ENCODE measurements at regions not wholly inside any gene's neighbourhood (a gene's known extent, or its start where the extent isn't known, plus 50 kb on each side); places are given as distances from the start of the nearest gene placed in this dataset.

GRCh38 chr10:10017716-10018115, 1000.0 kb upstream of the CELF2 start:
- Histone ChIP-seq H3K9ac (ENCODE audit: low read length) (no peak overlapping the region), H3K9me3 (ENCODE audit: control insufficient read depth, low read length) (peaks cover 6% of the 10 kb centered on the region), H3K36me3 (ENCODE audit: control insufficient read depth, insufficient read depth, low read length, severe bottlenecking) (no peaks in the 10 kb centered on the region), H3K4me3 (ENCODE audit: low read length) (no peak overlapping the region), H3K27me3 (replicated peaks; ENCODE audit: control insufficient read depth, insufficient read depth, low read length) (no peaks in the 10 kb centered on the region), H3K4me1 (ENCODE audit: control insufficient read depth, insufficient read depth, low read length) (no peaks in the 10 kb centered on the region)
- no peak for DNase-seq (ENCODE audit: low read depth)

GRCh38 chr10:10020945-10021344, 996.7 kb upstream of the CELF2 start:
- H3K9me3 ChIP-seq (ENCODE audit: control insufficient read depth, low read length) = peaks cover 6% of the 10 kb centered on the region
- no peaks in the 10 kb centered on the region for H3K36me3 ChIP-seq (ENCODE audit: control insufficient read depth, insufficient read depth, low read length, severe bottlenecking)
- no peaks in the 10 kb centered on the region for H3K27me3 ChIP-seq (replicated peaks; ENCODE audit: control insufficient read depth, insufficient read depth, low read length)
- no peak overlapping the region for H3K4me3 ChIP-seq (ENCODE audit: low read length)
- H3K9ac ChIP-seq (ENCODE audit: low read length) = no peak overlapping the region
- DNase-seq (ENCODE audit: low read depth) = no peak
- no peaks in the 10 kb centered on the region for H3K4me1 ChIP-seq (ENCODE audit: control insufficient read depth, insufficient read depth, low read length)

- no peaks in the 10 kb centered on the region for H3K36me3 ChIP-seq (ENCODE audit: control insufficient read depth, insufficient read depth, low read length, severe bottlenecking)
- no peak for DNase-seq (ENCODE audit: low read depth)
- H3K4me3 ChIP-seq (ENCODE audit: low read length) = no peak overlapping the region
- no peaks in the 10 kb centered on the region for H3K4me1 ChIP-seq (ENCODE audit: control insufficient read depth, insufficient read depth, low read length)
- H3K27me3 ChIP-seq (replicated peaks; ENCODE audit: control insufficient read depth, insufficient read depth, low read length) = no peaks in the 10 kb centered on the region
- H3K9ac ChIP-seq (ENCODE audit: low read length) = no peak overlapping the region
- no peaks in the 10 kb centered on the region for H3K9me3 ChIP-seq (ENCODE audit: control insufficient read depth, low read length)
These were observed 984.7 kb upstream of the CELF2 start for GRCh38 chr10:10032991-10033390.

GRCh38 chr10:10038348-10038747, 979.3 kb upstream of the CELF2 start:
- Histone ChIP-seq H3K9ac (ENCODE audit: low read length) (no peak overlapping the region), H3K36me3 (ENCODE audit: control insufficient read depth, insufficient read depth, low read length, severe bottlenecking) (no peaks in the 10 kb centered on the region), H3K9me3 (ENCODE audit: control insufficient read depth, low read length) (no peaks in the 10 kb centered on the region), H3K4me3 (ENCODE audit: low read length) (no peak overlapping the region), H3K4me1 (ENCODE audit: control insufficient read depth, insufficient read depth, low read length) (no peaks in the 10 kb centered on the region), H3K27me3 (replicated peaks; ENCODE audit: control insufficient read depth, insufficient read depth, low read length) (no peaks in the 10 kb centered on the region)
- DNase-seq (ENCODE audit: low read depth) = no peak

GRCh38 chr10:10039595-10039994, 978.1 kb upstream of the CELF2 start:
- no peak overlapping the region for H3K9ac ChIP-seq (ENCODE audit: low read length)
- no peaks in the 10 kb centered on the region for H3K27me3 ChIP-seq (replicated peaks; ENCODE audit: control insufficient read depth, insufficient read depth, low read length)
- no peak overlapping the region for H3K4me3 ChIP-seq (ENCODE audit: low read length)
- H3K4me1 ChIP-seq (ENCODE audit: control insufficient read depth, insufficient read depth, low read length) = no peaks in the 10 kb centered on the region
- H3K36me3 ChIP-seq (ENCODE audit: control insufficient read depth, insufficient read depth, low read length, severe bottlenecking) = no peaks in the 10 kb centered on the region
- no peaks in the 10 kb centered on the region for H3K9me3 ChIP-seq (ENCODE audit: control insufficient read depth, low read length)
- no peak for DNase-seq (ENCODE audit: low read depth)

GRCh38 chr10:10043083-10043482, 974.6 kb upstream of the CELF2 start:
- H3K27me3 ChIP-seq (replicated peaks; ENCODE audit: control insufficient read depth, insufficient read depth, low read length) = no peaks in the 10 kb centered on the region
- H3K9ac ChIP-seq (ENCODE audit: low read length) = no peak overlapping the region
- no peak for DNase-seq (ENCODE audit: low read depth)
- H3K4me3 ChIP-seq (ENCODE audit: low read length) = no peak overlapping the region
- no peaks in the 10 kb centered on the region for H3K9me3 ChIP-seq (ENCODE audit: control insufficient read depth, low read length)
- H3K4me1 ChIP-seq (ENCODE audit: control insufficient read depth, insufficient read depth, low read length) = no peaks in the 10 kb centered on the region
- no peaks in the 10 kb centered on the region for H3K36me3 ChIP-seq (ENCODE audit: control insufficient read depth, insufficient read depth, low read length, severe bottlenecking)

GRCh38 chr10:10044922-10045764, 972.5 kb upstream of the CELF2 start:
- no peak overlapping the region for H3K9ac ChIP-seq (ENCODE audit: low read length)

GRCh38 chr10:10045765-10046028, 972.0 kb upstream of the CELF2 start:
- H3K36me3 ChIP-seq (ENCODE audit: control insufficient read depth, insufficient read depth, low read length, severe bottlenecking) = no peaks in the 10 kb centered on the region
- no peak overlapping the region for H3K9ac ChIP-seq (ENCODE audit: low read length)
- no peak for DNase-seq (ENCODE audit: low read depth)
- no peak overlapping the region for H3K4me3 ChIP-seq (ENCODE audit: low read length)
- H3K27me3 ChIP-seq (replicated peaks; ENCODE audit: control insufficient read depth, insufficient read depth, low read length) = no peaks in the 10 kb centered on the region
- H3K4me1 ChIP-seq (ENCODE audit: control insufficient read depth, insufficient read depth, low read length) = no peaks in the 10 kb centered on the region
- H3K9me3 ChIP-seq (ENCODE audit: control insufficient read depth, low read length) = no peaks in the 10 kb centered on the region

More at GRCh38 chr10:10044922-10045764, 972.5 kb upstream of the CELF2 start:
- H3K4me3 ChIP-seq (ENCODE audit: low read length) = no peak overlapping the region
- no peaks in the 10 kb centered on the region for H3K9me3 ChIP-seq (ENCODE audit: control insufficient read depth, low read length)
- no peaks in the 10 kb centered on the region for H3K36me3 ChIP-seq (ENCODE audit: control insufficient read depth, insufficient read depth, low read length, severe bottlenecking)
- no peak for DNase-seq (ENCODE audit: low read depth)
- no peaks in the 10 kb centered on the region for H3K4me1 ChIP-seq (ENCODE audit: control insufficient read depth, insufficient read depth, low read length)
- H3K27me3 ChIP-seq (replicated peaks; ENCODE audit: control insufficient read depth, insufficient read depth, low read length) = no peaks in the 10 kb centered on the region

GRCh38 chr10:10047426-10047825, 970.2 kb upstream of the CELF2 start:
- H3K9me3 ChIP-seq (ENCODE audit: control insufficient read depth, low read length) = no peaks in the 10 kb centered on the region

GRCh38 chr10:10053051-10053450, 964.6 kb upstream of the CELF2 start:
- no peaks in the 10 kb centered on the region for H3K9me3 ChIP-seq (ENCODE audit: control insufficient read depth, low read length)
- no peaks in the 10 kb centered on the region for H3K27me3 ChIP-seq (replicated peaks; ENCODE audit: control insufficient read depth, insufficient read depth, low read length)
- peaks cover 6% of the 10 kb centered on the region for H3K4me1 ChIP-seq (ENCODE audit: control insufficient read depth, insufficient read depth, low read length)
- no peak overlapping the region for H3K4me3 ChIP-seq (ENCODE audit: low read length)
- no peak for DNase-seq (ENCODE audit: low read depth)
- no peak overlapping the region for H3K9ac ChIP-seq (ENCODE audit: low read length)
- no peaks in the 10 kb centered on the region for H3K36me3 ChIP-seq (ENCODE audit: control insufficient read depth, insufficient read depth, low read length, severe bottlenecking)

More at GRCh38 chr10:10047426-10047825, 970.2 kb upstream of the CELF2 start:
- Histone ChIP-seq H3K27me3 (replicated peaks; ENCODE audit: control insufficient read depth, insufficient read depth, low read length) (no peaks in the 10 kb centered on the region), H3K9ac (ENCODE audit: low read length) (no peak overlapping the region), H3K4me3 (ENCODE audit: low read length) (no peak overlapping the region), H3K36me3 (ENCODE audit: control insufficient read depth, insufficient read depth, low read length, severe bottlenecking) (no peaks in the 10 kb centered on the region), H3K4me1 (ENCODE audit: control insufficient read depth, insufficient read depth, low read length) (no peaks in the 10 kb centered on the region)
- DNase-seq (ENCODE audit: low read depth) = no peak

GRCh38 chr10:10054466-10054865, 963.2 kb upstream of the CELF2 start:
- peaks cover 6% of the 10 kb centered on the region for H3K4me1 ChIP-seq (ENCODE audit: control insufficient read depth, insufficient read depth, low read length)
- DNase-seq (ENCODE audit: low read depth) = no peak

More at GRCh38 chr10:10054466-10054865, 963.2 kb upstream of the CELF2 start:
- no peaks in the 10 kb centered on the region for H3K36me3 ChIP-seq (ENCODE audit: control insufficient read depth, insufficient read depth, low read length, severe bottlenecking)
- no peak overlapping the region for H3K9ac ChIP-seq (ENCODE audit: low read length)
- H3K9me3 ChIP-seq (ENCODE audit: control insufficient read depth, low read length) = no peaks in the 10 kb centered on the region
- no peak overlapping the region for H3K4me3 ChIP-seq (ENCODE audit: low read length)
- no peaks in the 10 kb centered on the region for H3K27me3 ChIP-seq (replicated peaks; ENCODE audit: control insufficient read depth, insufficient read depth, low read length)
